VCaP (cell line): ENCODE measurements at regions not wholly inside any gene's neighbourhood (a gene's known extent, or its start where the extent isn't known, plus 50 kb on each side); places are given as distances from the start of the nearest gene placed in this dataset.

Experiments used
- H3K27ac ChIP-seq: fragments of 450-650 bp; 2 replicates; pipeline ENCODE4 v1.5.1; 2017
- TF ChIP-seq, protein P1 (sequence below): fragments of 450-650 bp; conservative IDR thresholded peaks from 2 replicates; pipeline ENCODE4 v1.5.1; 2017; ENCODE audit warnings: mild to moderate bottlenecking, moderate library complexity

DNA sequence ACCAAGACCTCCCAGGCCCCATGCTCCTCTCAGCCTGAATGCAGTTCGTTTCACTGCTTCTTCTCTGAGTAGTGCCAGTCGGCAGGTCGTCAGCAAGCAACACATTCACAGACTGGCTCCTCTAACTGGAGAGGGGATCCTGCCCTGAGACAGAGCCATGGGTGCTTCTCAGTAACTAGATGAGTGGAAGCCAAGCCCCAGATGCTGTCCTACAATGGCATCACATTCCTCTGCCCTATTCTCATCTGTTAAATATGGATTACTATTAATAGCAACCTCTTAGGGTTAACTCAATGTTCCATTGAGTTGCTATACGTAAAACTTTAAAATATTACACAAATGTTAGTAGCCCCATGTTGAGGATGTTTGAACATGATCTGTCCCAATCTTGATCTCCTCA is 84.2 kb upstream of the S1PR1 start:
- TF ChIP-seq, protein P1, sequence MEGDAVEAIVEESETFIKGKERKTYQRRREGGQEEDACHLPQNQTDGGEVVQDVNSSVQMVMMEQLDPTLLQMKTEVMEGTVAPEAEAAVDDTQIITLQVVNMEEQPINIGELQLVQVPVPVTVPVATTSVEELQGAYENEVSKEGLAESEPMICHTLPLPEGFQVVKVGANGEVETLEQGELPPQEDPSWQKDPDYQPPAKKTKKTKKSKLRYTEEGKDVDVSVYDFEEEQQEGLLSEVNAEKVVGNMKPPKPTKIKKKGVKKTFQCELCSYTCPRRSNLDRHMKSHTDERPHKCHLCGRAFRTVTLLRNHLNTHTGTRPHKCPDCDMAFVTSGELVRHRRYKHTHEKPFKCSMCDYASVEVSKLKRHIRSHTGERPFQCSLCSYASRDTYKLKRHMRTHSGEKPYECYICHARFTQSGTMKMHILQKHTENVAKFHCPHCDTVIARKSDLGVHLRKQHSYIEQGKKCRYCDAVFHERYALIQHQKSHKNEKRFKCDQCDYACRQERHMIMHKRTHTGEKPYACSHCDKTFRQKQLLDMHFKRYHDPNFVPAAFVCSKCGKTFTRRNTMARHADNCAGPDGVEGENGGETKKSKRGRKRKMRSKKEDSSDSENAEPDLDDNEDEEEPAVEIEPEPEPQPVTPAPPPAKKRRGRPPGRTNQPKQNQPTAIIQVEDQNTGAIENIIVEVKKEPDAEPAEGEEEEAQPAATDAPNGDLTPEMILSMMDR: no peak
- H3K27ac ChIP-seq: no peak overlapping the region

DNA sequence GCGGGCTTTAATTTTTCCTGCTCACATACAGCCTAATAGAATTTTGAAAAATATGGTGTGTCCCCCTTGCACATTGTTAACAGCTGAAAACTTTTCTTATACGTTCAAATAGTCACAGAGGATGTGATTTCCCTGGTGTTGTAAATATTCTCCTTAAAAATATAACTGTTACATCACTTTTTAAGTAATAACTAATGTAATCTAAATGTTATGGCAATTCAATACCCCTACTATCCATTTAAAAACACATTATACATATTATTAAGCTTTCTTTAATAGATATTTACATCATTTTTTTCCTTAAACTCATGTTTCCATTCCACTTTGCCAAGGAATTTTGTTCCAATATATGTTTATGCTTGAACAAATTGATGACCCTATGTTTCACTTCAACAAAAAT is 85.5 kb upstream of the S1PR1 start:
- TF ChIP-seq, protein P1: no peak
- no peak overlapping the region for H3K27ac ChIP-seq

DNA sequence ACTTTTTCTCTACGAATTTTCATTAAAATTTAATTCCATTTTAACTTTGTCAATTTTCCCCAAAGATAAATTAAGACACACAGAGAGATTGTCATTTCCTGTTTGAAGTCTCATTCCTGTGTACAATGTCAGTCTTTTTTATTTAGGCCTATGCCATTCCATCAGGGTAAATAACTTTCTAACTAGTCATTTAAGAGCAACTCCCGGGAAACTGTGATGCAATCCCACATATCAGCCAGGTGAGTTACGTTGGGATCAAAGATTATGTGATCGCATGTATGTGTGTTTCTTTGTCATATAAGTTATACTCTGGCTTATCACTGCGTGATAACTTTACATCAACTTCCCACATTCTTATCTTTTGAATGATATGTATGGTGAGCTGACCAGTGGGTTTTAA is 86.1 kb upstream of the S1PR1 start:
- no peak overlapping the region for H3K27ac ChIP-seq
- TF ChIP-seq, protein P1: no peak

DNA sequence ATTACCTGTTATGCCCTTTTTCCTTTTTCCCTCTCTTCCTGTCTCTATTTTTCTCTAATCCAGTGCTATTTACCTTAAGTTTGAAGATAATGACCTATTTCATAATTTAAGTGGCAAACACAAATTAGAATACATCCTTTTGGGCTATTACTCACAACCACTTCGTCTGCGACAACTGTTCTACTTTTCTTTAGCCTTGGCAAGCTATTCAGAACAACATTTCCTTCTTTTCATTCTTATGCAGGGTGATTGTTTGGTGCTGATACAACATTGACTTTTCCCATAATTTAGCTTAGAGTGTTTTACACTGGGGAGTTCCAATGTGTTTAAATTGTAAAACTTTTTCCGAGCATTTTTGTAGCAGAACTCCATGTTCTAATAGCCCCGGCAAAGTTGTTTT is 86.6 kb upstream of the S1PR1 start:
- TF ChIP-seq, protein P1: no peak
- no peak overlapping the region for H3K27ac ChIP-seq

DNA sequence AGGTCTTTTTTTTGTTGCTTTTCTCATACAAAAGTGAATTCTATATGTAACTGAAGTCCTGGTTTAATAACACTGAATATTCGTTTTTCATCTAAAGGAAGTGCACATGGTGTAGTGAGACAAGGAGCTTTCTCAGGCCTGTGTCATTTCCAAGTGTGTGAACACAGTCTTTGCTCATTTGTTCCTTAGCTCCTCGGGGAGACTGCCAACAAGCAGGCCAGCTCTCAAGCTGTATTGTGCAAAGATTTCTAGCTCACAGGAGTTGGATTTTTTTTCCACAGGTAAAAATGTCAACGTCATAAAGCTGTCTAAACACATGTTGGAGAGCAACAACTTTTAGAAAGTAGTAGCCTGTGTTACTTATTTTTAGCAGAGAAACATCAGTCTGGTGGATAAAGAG is 87.8 kb upstream of the S1PR1 start:
- TF ChIP-seq, protein P1: no peak
- no peak overlapping the region for H3K27ac ChIP-seq

DNA sequence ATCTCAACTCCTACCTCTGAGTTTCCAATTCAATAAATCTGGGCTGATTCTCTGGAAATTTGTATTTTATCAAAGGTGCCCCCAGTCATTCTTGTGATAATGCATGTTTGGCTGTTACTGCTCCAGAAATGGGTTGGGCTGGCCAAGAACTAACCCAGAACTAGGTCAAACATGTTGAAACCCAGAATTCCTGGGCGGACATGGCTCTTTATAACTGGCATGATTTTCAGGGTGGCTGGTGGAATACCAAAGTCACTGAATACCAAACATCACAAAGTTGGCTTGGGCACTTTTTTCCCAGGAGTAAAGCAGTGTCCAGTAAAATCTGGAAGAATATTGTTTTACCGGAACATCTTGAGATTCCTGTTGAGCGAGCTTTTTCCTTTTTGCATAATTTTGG is 89.4 kb upstream of the S1PR1 start:
- TF ChIP-seq, protein P1: no peak

DNA sequence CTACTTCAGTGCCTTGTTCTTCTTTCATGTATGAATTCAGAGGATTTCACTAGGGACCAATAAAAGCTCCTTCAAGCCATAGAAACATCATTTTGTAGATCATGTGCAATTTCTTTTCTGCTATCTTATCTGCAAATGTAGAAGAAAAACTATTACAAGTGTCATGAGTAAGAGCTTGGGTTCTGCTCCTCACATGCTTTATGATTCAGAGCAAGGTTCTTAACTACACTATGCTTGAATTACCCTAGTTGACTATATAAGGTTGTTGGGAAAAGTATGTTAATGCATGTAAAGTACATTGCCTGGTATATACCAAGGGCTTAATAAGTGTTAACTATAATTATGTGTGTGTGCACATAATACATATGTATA is 91.4 kb upstream of the S1PR1 start:
- TF ChIP-seq, protein P1: no peak
- H3K27ac ChIP-seq: no peak overlapping the region

More for the DNA sequence above, 89.4 kb upstream of the S1PR1 start:
- no peak overlapping the region for H3K27ac ChIP-seq
